GM18502 (cell line): ENCODE measurements at regions not wholly inside any gene's neighbourhood (a gene's known extent, or its start where the extent isn't known, plus 50 kb on each side); places are given as distances from the start of the nearest gene placed in this dataset.
"Not testable (repeated sequence)": the region's sequence is repeated elsewhere in the genome, so short reads cannot be mapped to it uniquely, and the experiment has no call there.

ENCODE experiments used
- ATAC-seq: cut with Tn5 transposase; IDR thresholded peaks from one replicate; pipeline ENCODE4 v1.9.1; 2021; ENCODE audit warnings: mild to moderate bottlenecking; ENCODE audit not compliant: unreplicated experiment, poor library complexity

DNA sequence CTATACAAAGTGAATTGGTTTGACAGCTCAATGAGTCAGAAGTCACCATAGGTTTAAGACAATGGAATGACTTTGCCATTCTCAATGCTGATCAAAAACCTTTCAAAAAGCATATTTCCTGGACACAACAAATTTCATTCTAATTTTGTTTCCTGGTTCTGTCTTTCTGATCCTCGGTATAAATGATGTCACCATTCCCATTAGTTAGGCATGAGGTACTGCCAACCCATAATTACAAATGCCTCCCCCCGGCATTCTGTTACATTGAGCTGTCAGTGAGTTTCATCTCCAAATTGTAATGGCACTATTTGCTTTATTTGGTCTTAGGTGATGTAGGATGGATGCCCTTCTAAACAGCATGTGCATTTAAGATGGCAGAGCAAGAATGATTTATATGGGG, 81.7 kb upstream of the NFE2L3 start:
- no peak for ATAC-seq

DNA sequence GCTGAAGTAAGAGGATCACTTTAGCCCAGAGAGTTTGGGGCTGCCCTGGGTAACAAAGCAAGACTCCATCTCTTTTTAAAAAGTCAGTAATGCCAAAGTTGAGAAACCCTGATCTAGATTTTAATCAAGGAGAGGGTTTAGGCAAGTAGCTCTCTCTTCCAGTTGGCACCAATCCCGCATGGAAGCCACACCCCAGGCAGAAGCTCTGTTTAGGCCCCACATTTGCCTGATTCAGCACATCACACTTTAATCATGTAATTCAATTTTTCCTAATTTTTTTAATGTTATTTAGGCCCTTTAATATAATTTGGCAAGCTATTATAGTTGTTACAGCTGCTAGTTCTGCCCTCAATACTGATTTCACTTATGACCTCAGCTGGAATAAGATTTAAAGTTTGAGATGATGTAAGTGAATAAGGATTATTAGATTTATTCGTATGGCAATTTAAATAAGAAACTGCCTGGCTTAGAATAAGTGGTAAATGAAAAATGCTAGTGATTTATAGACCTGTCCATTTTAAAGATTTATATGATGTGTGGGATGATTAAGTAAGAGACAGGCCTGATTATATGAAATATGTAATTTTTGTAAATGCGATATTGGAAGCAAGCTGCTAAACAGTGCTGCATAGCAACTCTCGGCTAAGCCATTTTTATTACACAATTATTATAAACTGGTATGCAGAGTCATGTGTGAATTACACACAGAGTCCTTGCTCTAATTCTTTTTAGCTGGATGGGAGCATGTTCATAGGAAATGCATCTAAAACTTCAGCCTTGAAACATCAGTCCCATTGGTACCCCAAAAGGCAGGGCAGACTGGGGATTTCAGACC, 80.2 kb upstream of the NFE2L3 start:
- ATAC-seq, result no peak

DNA sequence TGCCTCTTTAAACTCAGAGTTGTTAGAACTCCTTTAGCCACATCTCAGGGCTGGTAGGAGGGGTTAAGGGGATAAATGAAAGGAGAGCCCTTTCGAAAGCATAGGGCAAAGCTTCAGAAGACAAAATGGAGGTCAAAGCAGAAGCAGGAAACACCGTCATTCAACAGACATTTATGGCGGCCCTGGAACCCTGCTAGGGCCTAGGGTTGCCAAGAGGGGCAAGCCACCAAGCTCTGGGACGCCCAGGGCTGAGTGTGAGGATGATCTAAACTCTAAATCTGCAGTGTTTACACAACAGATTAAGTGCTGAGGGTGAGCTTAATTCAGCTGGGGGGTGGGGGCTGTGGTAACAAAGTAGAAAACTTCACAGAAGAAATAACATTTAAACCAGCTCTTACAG, 79.0 kb upstream of the NFE2L3 start:
- no peak for ATAC-seq

DNA sequence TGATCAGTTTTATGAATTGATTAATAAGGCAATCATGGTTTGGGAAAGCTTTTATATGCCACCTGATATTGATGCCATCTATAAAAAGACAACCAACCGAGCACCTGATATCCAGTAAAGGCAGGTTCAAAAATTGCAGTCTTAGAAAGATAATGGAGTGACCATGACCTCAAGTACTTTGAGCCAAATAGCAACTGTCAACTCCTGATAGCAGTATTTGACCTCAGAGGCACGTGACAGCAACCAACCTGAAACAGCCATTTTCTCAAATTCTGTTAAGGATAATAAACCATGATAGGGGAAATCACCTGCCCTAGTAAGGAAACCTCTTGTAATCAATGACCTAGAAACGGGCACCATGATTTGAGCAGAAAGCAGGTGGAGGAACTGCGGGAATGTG, 77.1 kb upstream of the NFE2L3 start:
- ATAC-seq, result no peak

DNA sequence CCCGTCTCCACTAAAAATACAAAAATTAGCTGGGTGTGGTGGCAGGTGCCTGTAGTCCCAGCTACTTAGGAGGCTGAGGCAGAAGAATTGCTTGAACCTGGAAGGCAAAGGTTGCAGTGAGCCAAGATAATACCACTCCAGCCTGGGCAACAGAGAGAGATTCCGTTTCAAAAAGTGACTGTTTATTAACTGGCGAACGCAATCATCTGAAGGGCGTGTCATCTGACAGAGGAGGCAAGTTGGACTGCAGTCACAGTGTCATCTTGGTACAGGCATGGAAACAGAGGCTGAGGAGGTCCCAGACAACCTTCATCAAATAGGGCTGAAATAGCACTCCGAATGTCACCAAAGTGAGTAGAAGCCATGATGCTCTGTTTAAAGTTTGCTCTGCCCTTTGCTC, 75.3 kb upstream of the NFE2L3 start:
- no peak for ATAC-seq

DNA sequence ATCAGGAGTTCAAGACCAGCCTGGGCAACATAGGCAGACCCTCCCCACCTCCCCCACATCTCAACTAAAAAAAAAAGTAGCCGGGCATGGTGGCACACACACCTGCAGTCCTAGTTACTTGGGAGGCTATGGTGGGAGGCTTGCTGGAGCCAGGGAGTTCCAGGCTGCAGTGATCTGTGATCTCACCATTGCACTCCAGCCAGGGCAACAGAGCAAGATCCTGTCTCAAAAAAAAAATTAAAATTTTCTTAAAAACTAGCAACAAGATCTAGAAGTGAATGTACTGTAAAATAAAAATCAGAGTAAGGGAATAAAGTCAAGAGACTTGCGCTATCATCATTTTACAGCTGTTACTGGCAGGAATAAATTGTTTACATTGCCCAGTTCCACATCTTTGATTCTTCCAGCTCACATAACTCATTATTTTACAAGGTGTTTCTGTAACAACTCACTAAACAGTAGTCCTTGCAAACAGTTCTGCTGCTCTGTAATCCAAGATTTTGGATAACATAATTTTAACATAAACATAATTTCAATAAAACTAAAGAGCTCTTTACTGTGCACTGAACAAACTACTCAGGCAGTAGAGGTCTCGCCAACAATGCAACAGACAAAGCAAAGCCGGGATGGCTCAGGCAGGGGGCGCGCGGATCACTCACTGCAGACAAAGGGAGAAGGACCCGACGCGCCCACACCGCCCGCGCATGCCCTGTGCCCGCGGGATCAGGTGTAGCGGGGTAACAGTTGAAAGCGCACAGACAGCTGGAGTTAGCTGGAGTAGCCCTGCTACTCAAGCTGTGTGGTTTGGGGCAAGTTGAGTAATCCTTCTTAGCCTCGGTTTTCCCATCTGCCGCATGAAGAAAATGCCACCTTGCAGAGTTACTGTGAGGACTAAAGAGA, 73.3 kb upstream of the NFE2L3 start:
- peak; percentile 97 for ATAC-seq

DNA sequence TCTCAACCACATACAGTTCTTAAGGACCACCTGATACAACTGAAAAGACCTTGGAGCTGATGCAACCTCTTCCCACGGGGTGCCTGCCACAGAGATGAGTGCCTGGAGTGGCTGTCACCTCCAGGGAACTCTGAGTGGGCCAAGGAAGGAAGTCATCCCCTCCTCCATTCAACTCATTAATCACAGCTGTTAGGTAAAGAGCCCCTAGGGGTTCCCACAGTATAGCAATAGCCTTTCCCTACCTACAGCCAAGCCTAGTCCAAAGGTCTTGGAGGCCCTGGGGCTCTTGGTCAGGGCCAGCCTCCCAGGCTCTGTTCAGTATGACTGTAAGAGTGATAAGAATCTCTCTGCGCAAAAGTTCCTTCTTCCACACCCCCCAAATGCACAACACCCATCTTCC, 70.4 kb upstream of the NFE2L3 start:
- ATAC-seq, result no peak

DNA sequence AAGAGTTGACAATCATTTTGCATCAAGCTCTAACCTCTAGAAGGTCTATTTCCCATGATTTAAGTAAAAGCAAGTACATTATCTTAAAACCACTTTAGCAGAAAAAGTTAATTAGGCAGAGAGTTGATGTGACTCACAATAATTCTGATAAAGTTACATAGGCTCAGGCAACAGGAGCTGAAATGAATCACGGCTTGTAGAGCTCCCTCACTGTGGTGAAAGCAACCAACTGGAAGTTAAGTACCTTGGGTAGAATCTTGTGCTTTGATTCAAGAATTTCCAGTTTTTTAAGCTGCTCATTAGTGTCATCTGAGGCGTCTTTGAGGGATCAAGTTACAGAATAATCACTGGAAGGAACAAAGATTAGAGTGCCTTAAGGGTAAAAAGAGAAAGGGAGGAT, 68.9 kb upstream of the NFE2L3 start:
- no peak for ATAC-seq

DNA sequence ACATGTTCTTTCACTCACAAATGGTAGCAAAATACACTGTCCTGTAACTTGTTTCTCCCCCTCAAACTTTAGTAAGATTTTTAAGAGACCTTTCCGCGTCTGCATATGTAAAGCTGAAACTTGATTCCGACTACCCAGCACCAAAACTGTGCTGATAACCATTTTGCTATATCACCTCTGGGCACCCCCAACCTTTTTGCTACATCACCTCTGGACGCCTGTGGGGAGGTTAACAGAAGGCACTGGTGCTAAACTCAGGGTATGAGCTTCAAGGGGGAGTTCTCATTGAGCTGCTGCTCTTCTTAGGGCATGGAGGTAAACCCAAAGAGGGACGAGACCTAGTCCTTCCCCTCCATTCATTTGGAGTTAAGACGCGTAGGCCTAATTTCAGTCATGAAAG, 67.6 kb upstream of the NFE2L3 start:
- ATAC-seq, result no peak

DNA sequence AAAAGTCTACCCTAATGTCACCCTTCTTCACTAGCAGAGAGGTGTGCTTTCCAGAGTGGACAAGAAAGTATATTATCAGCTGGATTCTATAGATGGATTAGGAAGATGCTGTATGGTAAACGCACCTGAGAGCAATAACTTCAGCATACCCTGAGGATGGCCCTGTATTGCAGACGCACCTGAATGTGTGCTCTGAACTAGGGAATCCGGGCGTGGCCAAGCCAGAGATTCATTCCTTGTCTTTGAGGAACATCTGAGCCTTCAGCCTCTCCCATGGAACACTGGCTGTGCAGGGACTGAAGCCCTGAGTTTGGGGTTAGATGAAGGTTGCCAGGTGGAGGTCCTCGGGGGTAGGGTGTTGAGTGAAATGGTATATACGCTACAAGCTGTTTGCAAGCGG, 66.2 kb upstream of the NFE2L3 start:
- no peak for ATAC-seq

DNA sequence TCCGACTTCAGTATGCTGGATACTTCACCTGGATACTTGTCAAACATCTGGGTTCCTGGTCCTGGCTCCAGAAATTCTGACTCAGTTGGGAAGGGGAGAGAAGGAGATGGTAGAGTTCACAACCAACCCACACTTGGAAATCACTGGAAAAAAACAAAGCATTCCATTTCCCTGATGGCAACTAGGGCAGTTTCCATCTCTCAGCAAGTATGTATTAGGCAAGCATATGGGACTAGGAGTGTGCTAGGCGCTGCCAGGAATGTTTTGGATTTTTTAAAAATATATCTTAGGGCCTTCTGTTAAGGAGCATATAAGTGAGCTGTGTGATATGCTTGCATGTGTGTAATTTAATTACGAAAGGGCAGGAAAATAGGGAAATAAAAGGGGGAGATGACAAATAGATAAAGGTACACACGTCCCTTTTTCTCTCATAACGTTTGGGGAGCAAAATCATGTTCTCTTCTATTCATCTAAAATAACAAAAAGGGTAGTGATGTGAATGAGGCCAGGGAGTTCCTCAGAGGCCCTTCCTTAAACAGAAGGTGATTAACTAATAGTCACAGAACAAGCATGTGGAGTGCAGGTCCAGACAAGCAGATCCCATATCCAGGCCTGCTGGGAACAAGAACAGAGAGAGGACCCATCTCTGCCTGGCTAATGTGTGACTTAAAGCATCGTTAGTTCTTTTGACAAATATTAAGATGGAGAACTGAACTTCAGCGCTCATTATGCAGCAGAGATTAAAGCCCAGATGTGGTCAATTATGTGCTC, 64.5 kb upstream of the NFE2L3 start:
- no peak for ATAC-seq

DNA sequence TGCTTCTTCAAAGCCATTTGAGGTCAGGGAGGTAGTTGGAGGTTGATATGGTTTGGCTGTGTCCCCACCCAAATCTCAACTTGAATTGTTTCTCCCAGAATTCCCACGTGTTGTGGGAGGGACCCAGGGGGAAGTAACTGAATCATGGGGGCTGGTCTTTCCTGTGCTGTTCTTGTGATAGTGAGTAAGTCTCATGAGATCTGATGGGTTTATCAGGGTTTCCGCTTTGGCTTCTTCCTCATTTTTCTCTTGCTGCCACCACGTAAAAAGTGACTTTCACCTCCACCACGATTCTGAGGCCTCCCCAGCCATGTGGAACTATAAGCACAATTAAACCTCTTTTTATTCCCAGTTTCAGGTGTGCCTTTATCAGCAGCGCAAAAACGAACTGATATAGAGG, 62.5 kb upstream of the NFE2L3 start:
- not testable (repeated sequence) for ATAC-seq

DNA sequence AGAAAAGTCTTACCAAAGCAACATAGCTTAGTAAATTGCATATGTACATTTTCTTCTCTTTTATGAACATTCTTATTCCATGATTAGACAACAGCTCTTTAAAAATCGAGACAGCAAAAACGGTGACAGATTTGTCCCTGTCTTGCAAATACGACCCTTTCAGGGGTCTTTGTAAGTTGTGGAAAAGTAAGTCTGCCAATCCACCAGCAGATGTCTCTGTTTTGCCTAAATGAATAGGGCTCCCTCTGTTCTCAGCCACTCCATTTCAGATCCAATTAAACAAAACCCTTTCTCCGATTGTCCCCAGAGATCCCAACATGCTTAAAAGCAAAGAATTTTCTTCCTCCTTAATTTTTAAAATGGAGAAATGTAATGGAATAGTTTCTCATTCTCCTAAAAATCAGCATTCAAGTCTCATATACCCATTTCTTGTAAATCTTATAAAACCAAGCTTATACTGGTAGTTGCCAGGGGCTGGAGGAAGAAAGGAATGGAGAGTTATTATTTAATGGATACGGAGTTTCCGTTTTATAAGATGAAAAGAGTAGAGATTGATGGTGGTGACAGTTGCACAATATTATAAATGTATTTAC, 61.0 kb upstream of the NFE2L3 start:
- no peak for ATAC-seq

DNA sequence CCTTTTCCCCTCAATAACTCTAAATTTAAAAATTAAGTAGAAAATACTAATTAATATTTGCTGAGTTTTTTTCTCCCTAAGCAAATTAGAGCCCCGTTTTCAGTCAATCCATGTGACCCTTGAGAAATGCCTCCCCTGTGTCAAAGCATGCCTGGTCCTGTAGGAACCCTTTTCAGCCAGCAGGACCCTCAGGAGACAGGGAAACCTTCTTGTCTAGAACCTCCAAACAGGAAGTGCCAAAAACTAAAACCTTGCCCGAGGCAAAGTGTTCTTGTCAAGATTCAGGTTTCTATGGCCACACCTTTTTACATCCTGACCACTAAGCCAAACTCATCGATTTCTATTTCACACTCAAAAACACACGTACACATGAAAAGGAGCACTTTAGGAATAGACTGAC, 60.1 kb upstream of the NFE2L3 start:
- no peak for ATAC-seq

DNA sequence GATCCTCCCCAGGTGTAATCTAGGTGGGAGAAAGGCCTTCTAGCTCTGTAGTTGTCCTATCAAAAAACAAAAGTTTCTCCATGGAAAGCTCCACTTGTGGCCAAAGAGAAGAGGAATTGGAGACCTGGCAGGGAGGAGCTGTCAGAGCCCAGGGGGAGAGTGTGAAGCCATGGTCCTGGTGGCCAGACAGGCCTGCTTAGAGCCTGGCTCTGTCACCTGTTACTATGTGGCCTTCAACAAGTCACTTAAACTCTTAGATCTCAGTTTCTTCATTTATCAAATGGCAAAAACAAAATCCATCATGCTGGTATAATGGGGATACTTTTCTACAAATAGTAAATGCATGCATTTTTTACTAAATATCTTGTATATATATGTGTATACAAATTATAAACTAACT, 59.0 kb upstream of the NFE2L3 start:
- no peak for ATAC-seq

DNA sequence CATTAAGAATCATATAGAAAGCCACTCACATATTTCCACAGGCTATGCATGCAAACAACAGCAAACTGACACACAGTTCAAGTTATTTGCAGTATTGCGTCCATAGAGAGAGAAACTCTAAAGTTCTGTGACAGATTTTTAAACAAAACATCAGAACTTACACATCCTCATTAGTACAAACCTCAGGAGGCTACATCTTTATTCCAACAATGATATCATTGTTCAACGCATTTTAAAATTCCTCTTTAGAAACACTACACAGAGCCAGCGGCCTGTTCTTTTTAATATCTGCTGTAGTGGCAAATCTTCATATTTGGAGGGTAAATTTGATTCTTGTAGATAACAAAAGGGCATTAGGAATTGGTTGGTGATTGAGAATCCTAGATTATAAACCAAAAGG, 55.9 kb upstream of the NFE2L3 start:
- ATAC-seq, result no peak

DNA sequence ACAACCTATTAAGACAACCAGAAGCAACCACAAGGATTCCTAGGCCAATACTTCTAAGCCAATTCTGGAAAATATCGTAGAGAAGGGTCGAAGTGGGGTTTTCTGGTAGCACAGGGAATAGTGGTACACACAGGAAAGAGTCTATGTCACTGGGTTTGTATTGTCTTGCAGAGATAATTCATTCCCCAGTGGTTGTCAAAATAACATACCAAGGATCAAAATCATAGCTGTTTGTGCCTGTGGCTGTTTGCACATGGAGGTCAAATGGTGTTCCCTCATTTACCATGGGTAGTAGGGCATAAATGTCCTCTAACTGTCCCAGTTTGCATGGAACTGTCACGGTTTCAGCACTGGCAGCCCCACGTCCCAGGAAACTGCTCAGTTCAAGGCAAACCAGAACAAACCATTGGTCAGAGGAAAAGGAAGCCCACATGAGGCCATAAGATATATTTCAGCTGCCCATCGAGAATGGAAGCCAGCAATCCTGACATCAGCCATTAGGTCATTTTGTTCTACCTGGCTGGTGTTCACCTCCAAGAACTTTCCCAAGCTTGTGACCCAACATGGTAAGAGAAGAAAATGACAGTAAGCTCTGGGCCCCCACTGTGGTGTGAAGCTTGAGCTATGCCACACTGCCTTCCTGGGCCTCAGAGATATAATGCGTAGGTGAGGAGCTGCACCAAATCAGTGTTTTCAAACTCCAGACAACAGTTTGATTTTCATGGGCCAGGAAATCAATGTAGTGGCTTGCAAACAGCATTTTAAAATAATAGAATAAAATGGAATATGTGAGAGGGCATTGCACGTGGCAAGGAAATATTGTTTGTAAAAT, 53.9 kb upstream of the NFE2L3 start:
- no peak for ATAC-seq

DNA sequence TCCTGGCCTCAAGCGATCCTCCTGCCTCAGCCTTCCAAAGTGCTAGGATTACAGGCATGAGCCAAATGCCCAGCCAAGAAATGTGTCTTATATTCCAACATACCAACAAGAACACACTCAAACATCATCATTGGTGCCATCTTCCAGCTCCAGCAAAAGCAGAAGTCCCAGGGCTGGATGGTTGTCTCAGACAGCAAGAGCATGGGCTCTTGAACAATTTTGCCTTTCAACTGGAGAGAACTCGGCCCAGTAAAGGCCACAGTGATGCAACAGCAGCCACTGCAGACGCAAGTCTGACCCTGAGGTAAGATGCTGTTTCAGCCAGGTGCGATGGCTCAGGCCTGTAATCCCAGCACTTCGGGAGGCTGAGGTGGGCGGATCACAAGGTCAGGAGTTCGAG, 52.8 kb upstream of the NFE2L3 start:
- ATAC-seq, result no peak
